ENCODE measurements at regions not wholly inside any gene's neighbourhood (a gene's known extent, or its start where the extent isn't known, plus 50 kb on each side); places are given as distances from the start of the nearest gene placed in this dataset.

GRCh38 chr20:39453890-39454289 is 491.7 kb downstream of the DHX35 start:
- TF ChIP-seq POLR2AphosphoS5 (IDR thresholded peaks at IDR 0.05), result no peak
- TF ChIP-seq CTCF (IDR thresholded peaks at IDR 0.05), result no peak
- TF ChIP-seq POLR2A (IDR thresholded peaks at IDR 0.05), result no peak
- no peak for TF ChIP-seq EP300 (IDR thresholded peaks at IDR 0.05)

Data from stomach (tissue), 4 donors.